ENCODE measurements at regions not wholly inside any gene's neighbourhood (a gene's known extent, or its start where the extent isn't known, plus 50 kb on each side); places are given as distances from the start of the nearest gene placed in this dataset.

- Histone ChIP-seq H3K36me3 (ENCODE audit: control insufficient read depth in 1 of 2, insufficient read depth in 2 of 2, low read length in 2 of 2) (no peaks in the 10 kb centered on the region), H3K4me1 (ENCODE audit: control insufficient read depth in 1 of 2, insufficient read depth in 2 of 2, low read length in 2 of 2) (no peaks in the 10 kb centered on the region), H3K9me2 (ENCODE audit: insufficient read depth) (no peaks in the 10 kb centered on the region), H3K9me3 (ENCODE audit: control insufficient read depth in 1 of 2, insufficient read depth in 1 of 2, low read depth in 1 of 2, low read length in 2 of 2) (no peaks in the 10 kb centered on the region), H3K27ac (ENCODE audit: low read depth, low read length) (no peak overlapping the region), H3K4me2 (ENCODE audit: low read length) (no peak overlapping the region), H3K27me3 (ENCODE audit: insufficient read depth, low read length) (no peaks in the 10 kb centered on the region), H3K9ac (ENCODE audit: low read length) (no peak overlapping the region), H3K4me3 (replicated peaks in 1 of 2; ENCODE audit: low read depth in 1 of 2, low read length in 2 of 2) (no peak overlapping the region), H3K79me2 (ENCODE audit: insufficient read depth, low read length) (no peaks in the 10 kb centered on the region), H4K20me1 (ENCODE audit: insufficient read depth) (no peaks in the 10 kb centered on the region), H2AFZ (ENCODE audit: low read depth, low read length, poor library complexity, severe bottlenecking) (no peak overlapping the region)
- intact Hi-C loops (cut with micrococcal nuclease) = no loop called here
- CTCF ChIA-PET = no interaction called here
- no TSS peak for BruUV-seq (replicated peaks)
- ATAC-seq (no peak), DNase-seq (ENCODE audit: low read depth, low spot score) (no peak)
- POLR2A ChIA-PET = no interaction called here
- RAD21 ChIA-PET (ENCODE audit: low non-redundant PET in 1 of 2, low total read pairs in 2 of 2, uncharacterized antibody in 2 of 2, unreplicated experiment in 2 of 2) = no interaction called here
- TF ChIP-seq ZBTB33 (IDR thresholded peaks at IDR 0.05; ENCODE audit: extremely low read depth, insufficient replicate concordance, low read length) (no peak), SIN3A (IDR thresholded peaks at IDR 0.05; ENCODE audit: low read depth) (no peak), ZFX (IDR thresholded peaks at IDR 0.05) (no peak), SP1 (IDR thresholded peaks at IDR 0.05; ENCODE audit: low read depth) (no peak), CEBPB (IDR thresholded peaks at IDR 0.05; ENCODE audit: low read depth) (no peak), EGR1 (IDR thresholded peaks at IDR 0.05; ENCODE audit: low read depth) (no peak), MAX (IDR thresholded peaks at IDR 0.05) (no peak)
Measured at GRCh38 chr9:18385696-18386490, 88.1 kb upstream of the ADAMTSL1 start.

GRCh38 chr9:18390393-18390792 lies 83.6 kb upstream of the ADAMTSL1 start:
- no peak overlapping the region for H3K27ac ChIP-seq (ENCODE audit: low read depth, low read length)
- no peaks in the 10 kb centered on the region for H3K9me2 ChIP-seq (ENCODE audit: insufficient read depth)
- POLR2A ChIA-PET = no interaction called here
- peaks cover 0 to 10% of the 10 kb centered on the region in 2 experiments; a peak in 1 of 4 replicates for H3K4me1 ChIP-seq (ENCODE audit: control insufficient read depth in 1 of 2, insufficient read depth in 2 of 2, low read length in 2 of 2)
- no peak for DNase-seq (ENCODE audit: low read depth, low spot score)
- CTCF ChIA-PET = no interaction called here
- H3K4me3 ChIP-seq (replicated peaks in 1 of 2; ENCODE audit: low read depth in 1 of 2, low read length in 2 of 2) = no peak overlapping the region
- no peak overlapping the region for H3K9ac ChIP-seq (ENCODE audit: low read length)
- RAD21 ChIA-PET (ENCODE audit: low non-redundant PET in 1 of 2, low total read pairs in 2 of 2, uncharacterized antibody in 2 of 2, unreplicated experiment in 2 of 2) = no interaction called here
- H3K36me3 ChIP-seq (ENCODE audit: control insufficient read depth in 1 of 2, insufficient read depth in 2 of 2, low read length in 2 of 2) = no peaks in the 10 kb centered on the region
- H3K9me3 ChIP-seq (ENCODE audit: control insufficient read depth in 1 of 2, insufficient read depth in 1 of 2, low read depth in 1 of 2, low read length in 2 of 2) = no peaks in the 10 kb centered on the region
- no peaks in the 10 kb centered on the region for H3K27me3 ChIP-seq (ENCODE audit: insufficient read depth, low read length)
- BruUV-seq (replicated peaks) = no TSS peak
- H4K20me1 ChIP-seq (ENCODE audit: insufficient read depth) = no peaks in the 10 kb centered on the region
- ATAC-seq = no peak
- no peaks in the 10 kb centered on the region for H3K79me2 ChIP-seq (ENCODE audit: insufficient read depth, low read length)
- H3K4me2 ChIP-seq (ENCODE audit: low read length) = no peak overlapping the region
- H2AFZ ChIP-seq (ENCODE audit: low read depth, low read length, poor library complexity, severe bottlenecking) = no peak overlapping the region
- intact Hi-C loops (cut with micrococcal nuclease) = no loop called here
- TF ChIP-seq MAX (IDR thresholded peaks at IDR 0.05) (no peak), RAD21 (IDR thresholded peaks at IDR 0.05; ENCODE audit: low read depth) (no peak), CBX3 (IDR thresholded peaks at IDR 0.05; ENCODE audit: low read depth) (no peak), YY1 (IDR thresholded peaks at IDR 0.05; ENCODE audit: extremely low read depth, insufficient replicate concordance, low read depth, low read length) (no peak), EGR1 (IDR thresholded peaks at IDR 0.05; ENCODE audit: low read depth) (no peak), CTCF (IDR thresholded peaks at IDR 0.05 in 2 of 3, conservative IDR thresholded peaks at IDR 0.05 in 1 of 3; ENCODE audit: borderline replicate concordance in 1 of 3, insufficient read depth in 1 of 3, low read depth in 2 of 3, low read length in 2 of 3) (no peak), ATF3 (IDR thresholded peaks at IDR 0.05) (no peak), SRF (IDR thresholded peaks at IDR 0.05; ENCODE audit: low read depth) (no peak), POLR2A (IDR thresholded peaks at IDR 0.05; ENCODE audit: borderline replicate concordance, extremely low read depth, insufficient read depth, insufficient read length) (no peak), CEBPB (IDR thresholded peaks at IDR 0.05; ENCODE audit: low read depth) (no peak), POLR2AphosphoS5 (IDR thresholded peaks at IDR 0.05; ENCODE audit: low read depth, low read length) (no peak)
